T-helper 2 cell treated with Interferon-gamma antibody and Interleukin-4, amounts not matched to agents 100 ng/mL and 5 ng/mL, for 36 hours (primary cell): ENCODE measurements at regions not wholly inside any gene's neighbourhood (a gene's known extent, or its start where the extent isn't known, plus 50 kb on each side); places are given as distances from the start of the nearest gene placed in this dataset.
"Not testable (repeated sequence)": the region's sequence is repeated elsewhere in the genome, so short reads cannot be mapped to it uniquely, and the experiment has no call there.

ENCODE experiments used
- intact Hi-C: fragments of 100-400 bp; cut with micrococcal nuclease; formaldehyde crosslinking; loops from one replicate; pipeline ENCODE4 v1.15.1; 2023

- intact Hi-C loops, result no loop called here
These were observed 401.0 kb downstream of the TMEM121 start for GRCh38 chr14:105927096-105928060.

- intact Hi-C loops, result not testable (repeated sequence)
These were observed 402.1 kb downstream of the TMEM121 start for GRCh38 chr14:105928171-105929111.

- intact Hi-C loops, result loop anchor here (10.0 kb wide), 1 partner anchor 95 kb away; no protein-coding TSS in a partner anchor
These were observed 403.1 kb downstream of the TMEM121 start for GRCh38 chr14:105929327-105930081.

- intact Hi-C loops, result loop anchor here (10.0 kb wide), 1 partner anchor 96 kb away; no protein-coding TSS in a partner anchor
These were observed 404.2 kb downstream of the TMEM121 start for GRCh38 chr14:105930572-105930971.

GRCh38 chr14:105931808-105932483, 405.6 kb downstream of the TMEM121 start:
- intact Hi-C loops, result loop anchor here (10.0 kb wide), 1 partner anchor 97 kb away; no protein-coding TSS in a partner anchor

GRCh38 chr14:105933238-105933637, 406.9 kb downstream of the TMEM121 start:
- intact Hi-C loops, result loop anchor here (10.0 kb wide), 1 partner anchor 98 kb away; no protein-coding TSS in a partner anchor

- intact Hi-C loops, result loop anchor here (10.0 kb wide), 1 partner anchor 101 kb away; no protein-coding TSS in a partner anchor
These were observed 409.0 kb downstream of the TMEM121 start for GRCh38 chr14:105935384-105935783.

- intact Hi-C loops, result loop anchor here (10.0 kb wide), 1 partner anchor 103 kb away; no protein-coding TSS in a partner anchor
These were observed 411.1 kb downstream of the TMEM121 start for GRCh38 chr14:105937253-105938054.

GRCh38 chr14:105938055-105938863, 411.9 kb downstream of the TMEM121 start:
- intact Hi-C loops, result loop anchor here (10.0 kb wide), 1 partner anchor 103 kb away; no protein-coding TSS in a partner anchor

GRCh38 chr14:105938959-105939358, 412.6 kb downstream of the TMEM121 start:
- intact Hi-C loops, result loop anchor here (10.0 kb wide), 1 partner anchor 104 kb away; no protein-coding TSS in a partner anchor

GRCh38 chr14:105939810-105940508, 413.6 kb downstream of the TMEM121 start:
- intact Hi-C loops, result loop anchor here (10.0 kb wide), 2 partner anchors 105 to 265 kb away; no protein-coding TSS in a partner anchor

- intact Hi-C loops, result loop anchor here (10.0 kb wide), 1 partner anchor 266 kb away; no protein-coding TSS in a partner anchor
These were observed 414.3 kb downstream of the TMEM121 start for GRCh38 chr14:105940534-105941225.

GRCh38 chr14:105941226-105942166, 415.1 kb downstream of the TMEM121 start:
- intact Hi-C loops, result loop anchor here (10.0 kb wide), 1 partner anchor 267 kb away; no protein-coding TSS in a partner anchor

- intact Hi-C loops, result loop anchor here (10.0 kb wide), 1 partner anchor 268 kb away; no protein-coding TSS in a partner anchor
These were observed 416.3 kb downstream of the TMEM121 start for GRCh38 chr14:105942725-105943124.

- intact Hi-C loops, result loop anchor here (10.0 kb wide), 1 partner anchor 269 kb away; no protein-coding TSS in a partner anchor
These were observed 417.7 kb downstream of the TMEM121 start for GRCh38 chr14:105943973-105944602.
